Left renal cortex interstitium (tissue), 4 donors: ENCODE measurements at regions not wholly inside any gene's neighbourhood (a gene's known extent, or its start where the extent isn't known, plus 50 kb on each side); places are given as distances from the start of the nearest gene placed in this dataset.
"Not testable (repeated sequence)": the region's sequence is repeated elsewhere in the genome, so short reads cannot be mapped to it uniquely, and the experiment has no call there.

Source experiments
- DNase-seq, 4 donors: peaks; one replicate each; pipeline ENCODE4 v3.0.0-alpha.2; 2013; ENCODE audit warnings: low read depth in 4 of 4, low spot score in 2 of 4, missing footprints in 1 of 4

- no peak for DNase-seq
Observed at GRCh38 chr1:229854620-229855019, 212.4 kb upstream of the GALNT2 start.

DNA sequence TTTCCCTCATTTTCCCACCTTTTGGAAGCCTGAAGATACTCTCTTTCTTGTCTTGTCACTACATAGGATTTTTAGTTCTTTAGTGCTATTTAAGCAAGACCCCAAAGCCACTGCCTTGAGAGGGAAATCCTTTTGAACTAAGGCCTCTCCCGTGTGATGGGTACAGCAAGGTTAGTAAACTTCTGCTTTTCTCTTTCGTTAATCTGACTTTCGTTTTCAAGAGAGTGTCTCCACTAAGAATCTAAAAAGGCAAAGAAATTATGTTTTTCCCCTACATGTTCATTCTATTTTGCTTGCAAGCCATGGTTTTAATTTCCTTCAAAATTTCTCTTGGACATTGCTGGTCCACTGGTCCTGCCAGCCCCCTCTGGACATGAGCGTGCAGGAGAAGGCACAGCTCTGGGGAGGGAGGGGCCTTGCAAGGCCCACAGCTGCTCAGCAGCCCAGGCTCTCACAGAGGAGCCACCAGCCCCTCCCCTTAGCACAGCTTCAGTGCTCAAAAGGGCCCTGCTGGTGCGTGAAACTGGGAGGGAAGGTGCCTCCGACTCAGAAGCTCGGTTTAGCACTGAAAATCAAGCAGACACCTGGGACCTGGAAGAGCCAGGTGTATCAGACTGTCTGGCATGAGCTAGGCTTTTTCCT lies 210.9 kb upstream of the GALNT2 start:
- no peak for DNase-seq

GRCh38 chr1:229857585-229857984 lies 209.5 kb upstream of the GALNT2 start:
- no peak for DNase-seq

- no peak for DNase-seq
Observed at GRCh38 chr1:229859026-229859425, 208.0 kb upstream of the GALNT2 start.

- DNase-seq = no peak
Observed at GRCh38 chr1:229860926-229861325, 206.1 kb upstream of the GALNT2 start.

- no peak for DNase-seq
Observed at GRCh38 chr1:229862017-229862774, 204.8 kb upstream of the GALNT2 start.

DNA sequence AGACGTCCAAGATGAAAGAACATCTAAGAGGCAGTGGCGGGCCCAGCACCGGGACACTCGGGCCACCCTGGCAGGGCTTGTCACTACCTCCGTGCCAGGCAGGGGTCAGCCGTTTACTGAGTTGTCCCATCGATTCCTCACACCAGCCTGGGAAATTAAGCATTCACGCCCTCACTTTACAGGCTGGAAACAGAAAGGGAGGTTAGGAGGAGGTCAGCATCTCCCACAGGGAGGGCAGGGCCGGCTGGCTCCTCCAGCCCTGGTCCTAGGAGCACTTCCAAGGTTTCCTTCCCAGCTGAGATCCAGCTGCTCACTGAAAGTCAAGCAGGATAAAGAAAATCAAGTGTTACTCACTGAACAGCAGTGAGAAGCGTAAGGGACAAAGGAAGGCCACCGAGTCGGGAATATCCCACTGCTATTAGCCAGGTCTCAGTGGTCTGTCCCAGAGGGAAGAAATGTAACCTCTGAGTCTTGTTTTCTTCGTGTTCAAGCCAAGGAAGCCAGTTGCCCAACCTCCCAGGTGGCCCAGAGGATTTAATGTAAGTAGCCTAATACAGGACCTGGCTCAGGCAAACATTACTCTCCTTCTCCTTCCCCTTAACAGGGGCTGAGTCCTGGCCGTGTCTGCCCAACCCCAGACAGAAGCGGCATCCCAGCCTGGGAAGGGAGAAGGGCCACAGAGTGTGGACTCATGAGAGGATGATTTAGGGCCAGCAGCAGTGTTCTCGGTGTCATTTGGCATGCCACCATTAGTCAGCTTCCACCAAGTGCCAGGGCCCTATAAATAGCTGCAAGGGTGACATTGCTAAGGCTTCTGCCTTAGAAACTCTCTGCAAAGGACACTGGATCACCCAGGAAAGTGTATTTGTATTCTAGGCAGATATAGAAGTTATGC lies 203.1 kb upstream of the GALNT2 start:
- no peak for DNase-seq

DNA sequence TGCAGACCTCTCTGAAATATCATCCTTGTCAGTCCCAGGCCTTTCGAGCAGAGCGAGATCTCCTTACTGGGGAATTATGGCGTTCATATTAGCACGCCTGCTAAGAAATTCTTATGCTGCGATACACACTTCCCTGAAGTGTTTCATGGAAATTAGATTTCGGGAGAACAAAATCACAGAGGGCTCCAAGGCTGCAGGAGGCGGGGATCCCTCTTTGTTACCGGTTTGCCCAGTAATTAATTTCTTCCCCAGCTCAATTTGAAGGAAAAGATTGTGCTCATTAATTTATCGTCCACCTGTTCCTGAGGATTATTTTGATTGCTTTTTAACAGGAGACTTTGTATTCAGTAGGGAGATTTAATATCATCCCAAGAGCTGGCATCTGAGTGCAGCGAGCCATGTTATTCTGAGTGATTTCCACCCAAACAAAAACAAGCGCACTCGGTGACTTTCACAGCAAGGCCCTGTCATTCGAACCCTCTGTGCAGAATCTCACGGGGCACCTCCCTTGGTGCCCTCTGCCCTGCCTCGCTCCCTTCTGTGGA lies 202.3 kb upstream of the GALNT2 start:
- DNase-seq = no peak

DNA sequence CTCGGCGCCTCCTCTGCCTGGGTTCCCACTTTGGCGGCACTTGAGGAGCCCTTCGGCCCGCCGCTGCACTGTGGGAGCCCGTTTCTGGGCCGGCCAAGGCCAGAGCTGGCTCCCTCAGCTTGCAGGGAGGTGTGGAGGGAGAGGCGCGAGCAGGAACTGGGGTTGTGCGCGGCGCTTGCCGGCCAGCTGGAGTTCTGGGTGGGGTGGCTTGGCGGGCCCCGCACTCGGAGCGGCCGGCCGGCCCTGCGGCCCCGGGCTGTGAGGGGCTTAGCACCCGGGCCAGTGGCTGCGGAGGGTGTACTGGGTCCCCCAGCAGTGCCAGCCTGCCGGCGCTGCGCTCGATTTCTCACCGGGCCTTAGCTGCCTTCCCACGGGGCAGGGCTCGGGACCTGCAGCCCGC lies 201.7 kb upstream of the GALNT2 start:
- not testable (repeated sequence) for DNase-seq

DNA sequence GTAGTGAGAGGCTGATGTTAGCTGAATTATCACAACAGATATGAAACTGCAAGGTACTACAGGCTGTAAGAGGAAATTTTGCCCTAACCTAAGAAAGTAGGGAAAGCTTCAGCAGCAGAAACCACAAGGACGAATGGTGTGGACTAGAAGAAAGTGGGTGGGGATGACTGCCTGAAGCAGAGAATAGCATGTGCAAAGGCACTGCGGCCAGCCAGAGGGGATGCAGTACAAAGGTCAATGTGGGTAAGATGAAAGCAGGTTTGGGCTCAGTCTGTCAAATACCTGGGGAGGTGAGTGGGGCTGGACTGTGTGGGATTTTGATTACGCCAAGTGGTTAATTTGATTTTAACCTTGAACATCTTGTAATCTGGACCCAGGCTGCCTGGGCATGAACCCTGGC lies 199.3 kb upstream of the GALNT2 start:
- no peak for DNase-seq

- no peak for DNase-seq
Observed at GRCh38 chr1:229869240-229869639, 197.8 kb upstream of the GALNT2 start.

DNA sequence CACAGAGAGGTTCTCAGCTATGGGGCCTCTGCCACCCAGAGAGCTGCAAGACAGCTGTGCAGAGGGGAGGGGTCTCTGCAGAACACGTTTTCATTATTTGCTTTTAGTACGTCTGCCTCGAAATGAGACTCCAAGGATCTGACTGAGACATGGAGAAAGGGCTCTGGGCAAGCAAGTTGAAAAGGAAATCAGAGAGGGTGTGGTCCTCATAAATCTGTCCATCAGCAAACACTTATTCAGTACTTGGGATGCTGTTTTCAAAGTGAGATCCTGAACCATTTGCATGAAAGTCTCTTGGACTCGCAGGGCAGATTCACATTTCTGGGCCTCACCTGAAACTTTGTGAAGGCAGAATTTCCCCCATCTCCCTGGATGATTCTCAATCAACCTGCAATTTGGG lies 197.4 kb upstream of the GALNT2 start:
- no peak for DNase-seq

GRCh38 chr1:229870381-229870780 lies 196.7 kb upstream of the GALNT2 start:
- no peak for DNase-seq

- DNase-seq = no peak
Observed at GRCh38 chr1:229871078-229871676, 195.9 kb upstream of the GALNT2 start.

GRCh38 chr1:229874136-229874535 lies 192.9 kb upstream of the GALNT2 start:
- no peak for DNase-seq

DNA sequence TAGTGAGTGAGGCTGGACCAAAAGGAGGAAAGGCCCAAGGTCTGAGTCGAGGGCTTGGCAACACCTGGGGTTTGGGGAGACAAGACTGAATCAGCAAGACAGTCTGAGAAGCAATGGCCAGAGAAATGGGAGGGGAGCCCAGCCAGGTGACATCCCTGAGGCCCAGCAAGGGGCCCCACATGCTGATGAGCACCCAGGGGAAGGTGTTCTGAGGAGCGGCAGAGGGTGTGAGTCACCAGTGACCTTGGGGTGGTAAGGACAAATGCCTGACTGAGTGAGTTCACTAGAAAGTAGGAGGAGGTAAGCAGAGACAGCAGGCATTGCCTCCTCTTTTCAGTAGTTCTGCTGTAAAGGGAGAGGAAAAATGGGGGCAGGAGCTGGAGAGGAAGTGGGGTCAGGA lies 192.4 kb upstream of the GALNT2 start:
- no peak for DNase-seq

- no peak for DNase-seq
Observed at GRCh38 chr1:229875086-229875485, 192.0 kb upstream of the GALNT2 start.

DNA sequence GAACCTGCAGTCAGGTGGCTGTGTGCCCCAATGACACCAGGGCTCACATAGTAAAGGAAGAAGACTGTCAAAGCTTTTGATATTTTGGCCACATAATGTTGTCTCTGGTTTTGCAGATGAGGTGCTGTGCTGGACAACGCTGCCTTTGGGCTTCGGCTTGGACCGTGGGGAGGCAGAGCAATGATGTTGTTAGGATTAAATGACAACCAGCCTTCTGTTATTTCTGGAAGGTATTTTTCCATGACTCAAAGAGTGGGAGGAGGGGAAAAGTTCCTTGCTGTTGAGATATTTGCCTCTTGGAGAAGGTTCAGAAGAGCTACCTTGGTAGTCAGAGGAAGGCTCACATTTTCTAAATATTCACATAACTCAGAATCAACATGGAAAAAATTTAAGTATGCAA lies 187.3 kb upstream of the GALNT2 start:
- DNase-seq = no peak

DNA sequence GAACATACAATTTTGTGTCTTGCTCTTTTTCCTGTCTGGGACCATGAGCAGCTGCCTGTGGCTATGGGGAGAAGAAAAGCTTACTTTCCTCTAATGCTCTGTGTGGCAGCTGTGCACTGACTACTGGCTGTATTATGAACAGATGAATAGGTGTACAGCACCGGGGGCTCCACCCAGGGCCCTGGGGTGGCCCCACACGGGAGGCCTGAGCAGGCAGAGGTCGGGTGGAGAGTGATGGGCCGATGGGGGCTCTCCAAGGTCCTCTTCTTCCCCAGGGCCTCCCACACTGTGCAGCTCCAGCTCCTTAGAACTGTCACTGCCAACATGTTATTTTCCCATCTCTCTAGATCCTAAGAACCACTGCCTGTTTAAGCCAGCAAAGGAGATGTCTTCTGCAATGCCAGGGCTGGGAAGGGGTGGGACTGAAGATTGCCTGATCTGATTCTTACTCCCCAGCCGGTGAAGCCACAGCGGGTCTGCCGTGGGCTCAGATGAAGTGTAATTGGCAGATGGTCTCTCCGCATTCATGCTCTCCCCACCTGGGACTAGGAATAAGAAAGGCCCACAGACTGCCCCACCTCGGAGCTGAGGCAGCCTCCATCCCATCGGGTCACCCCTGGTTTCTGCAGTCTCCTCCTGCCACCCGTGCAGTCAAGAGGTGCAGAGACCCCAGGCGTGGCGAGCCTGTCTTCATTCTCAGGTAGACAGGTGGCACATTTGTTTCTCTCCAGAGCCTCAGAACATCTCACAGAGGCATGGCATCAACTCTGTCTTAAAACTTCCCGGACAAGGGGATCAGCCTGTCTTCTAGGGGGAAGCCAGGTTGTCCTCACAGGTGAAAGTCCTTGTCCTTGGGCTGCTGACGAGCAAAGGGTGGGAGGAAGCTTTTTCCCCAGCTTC lies 186.5 kb upstream of the GALNT2 start:
- no peak for DNase-seq

DNA sequence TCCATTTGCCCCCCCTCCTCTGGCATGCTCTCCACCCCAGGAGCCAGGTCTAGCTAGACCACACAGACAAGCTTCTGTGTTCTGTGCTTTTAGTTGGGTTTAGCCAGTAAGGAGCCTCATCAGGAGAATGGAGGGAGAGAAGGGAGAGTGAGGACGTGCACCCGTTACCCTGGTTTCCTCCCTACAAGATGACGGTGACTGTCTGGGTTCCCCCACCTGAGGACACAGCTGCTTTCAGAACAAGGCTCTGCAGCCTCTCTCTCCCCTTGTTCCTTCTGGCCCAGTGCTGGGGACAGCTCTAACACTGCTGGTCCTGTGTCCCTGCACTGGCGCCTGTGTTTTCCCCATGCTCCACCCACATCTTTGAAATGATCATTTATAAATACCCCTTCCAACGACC lies 184.4 kb upstream of the GALNT2 start:
- DNase-seq = no peak
